ENCODE measurements at regions not wholly inside any gene's neighbourhood (a gene's known extent, or its start where the extent isn't known, plus 50 kb on each side); places are given as distances from the start of the nearest gene placed in this dataset.

- CTCF ChIA-PET = no interaction called here
- no peak overlapping the region for H3K27ac ChIP-seq (ENCODE audit: low read length in 2 of 2)
- Mint-ChIP-seq H3K27ac (no peak overlapping the region), H3K9me3 (ENCODE audit: insufficient read depth) (no peaks in the 10 kb centered on the region), H3K27me3 (no peaks in the 10 kb centered on the region), H3K4me3 (peak overlapping the region; percentile 17), H3K4me1 (no peaks in the 10 kb centered on the region)
- H3K79me2 ChIP-seq (ENCODE audit: control insufficient read depth, insufficient read depth, low read length) = no peaks in the 10 kb centered on the region
- no peaks in the 10 kb centered on the region for H3K4me1 ChIP-seq (ENCODE audit: control insufficient read depth in 2 of 2, insufficient read depth in 2 of 2, low read length in 2 of 2)
- H3K4me2 ChIP-seq (replicated peaks; ENCODE audit: low read depth, low read length, poor library complexity, severe bottlenecking) = no peak overlapping the region
- no peaks in the 10 kb centered on the region for H3K27me3 ChIP-seq (replicated peaks in 1 of 4; ENCODE audit: control extremely low read depth in 1 of 4, control insufficient read depth in 3 of 4, insufficient read depth in 4 of 4, low read length in 3 of 4)
- intact Hi-C loops (cut with micrococcal nuclease) = no loop called here
- H4K20me1 ChIP-seq (ENCODE audit: control insufficient read depth, insufficient read depth, low read length, poor library complexity, severe bottlenecking) = no peaks in the 10 kb centered on the region
- H3K9me3 ChIP-seq (ENCODE audit: control extremely low read depth in 1 of 3, control insufficient read depth in 2 of 3, insufficient read depth in 1 of 3, low read length in 2 of 3) = no peaks in the 10 kb centered on the region
- no peaks in the 10 kb centered on the region for H3K36me3 ChIP-seq (replicated peaks in 1 of 2; ENCODE audit: control extremely low read depth in 1 of 2, control insufficient read depth in 1 of 2, extremely low read depth in 1 of 2, insufficient read depth in 2 of 2, low read length in 1 of 2)
- H2AFZ ChIP-seq (ENCODE audit: insufficient read depth, low read depth, low read length, poor library complexity, severe bottlenecking) = no peak overlapping the region
- DNase-seq = no peak
- H3K4me3 ChIP-seq (ENCODE audit: control extremely low read depth in 1 of 5, extremely low read depth in 1 of 5, insufficient read depth in 1 of 5, low read depth in 2 of 5, low read length in 4 of 5) = no peak overlapping the region
- no peak overlapping the region for H3K9ac ChIP-seq (ENCODE audit: low read length)
- POLR2A ChIA-PET = no interaction called here
- ATAC-seq (ENCODE audit: low read depth) = no peak
- WGBS (ENCODE audit: insufficient coverage) = 74% methylated on average over 4 of the region's 6 CpGs
- no peak for TF ChIP-seq CTCF (IDR thresholded peaks at IDR 0.05)
- no peak for TF ChIP-seq EZH2 (IDR thresholded peaks at IDR 0.05; ENCODE audit: borderline replicate concordance, insufficient read depth, low read depth, low read length, poor library complexity, severe bottlenecking)
Observed at GRCh38 chr4:166622425-166622977, 611.8 kb downstream of the SPOCK3 start.

DNA sequence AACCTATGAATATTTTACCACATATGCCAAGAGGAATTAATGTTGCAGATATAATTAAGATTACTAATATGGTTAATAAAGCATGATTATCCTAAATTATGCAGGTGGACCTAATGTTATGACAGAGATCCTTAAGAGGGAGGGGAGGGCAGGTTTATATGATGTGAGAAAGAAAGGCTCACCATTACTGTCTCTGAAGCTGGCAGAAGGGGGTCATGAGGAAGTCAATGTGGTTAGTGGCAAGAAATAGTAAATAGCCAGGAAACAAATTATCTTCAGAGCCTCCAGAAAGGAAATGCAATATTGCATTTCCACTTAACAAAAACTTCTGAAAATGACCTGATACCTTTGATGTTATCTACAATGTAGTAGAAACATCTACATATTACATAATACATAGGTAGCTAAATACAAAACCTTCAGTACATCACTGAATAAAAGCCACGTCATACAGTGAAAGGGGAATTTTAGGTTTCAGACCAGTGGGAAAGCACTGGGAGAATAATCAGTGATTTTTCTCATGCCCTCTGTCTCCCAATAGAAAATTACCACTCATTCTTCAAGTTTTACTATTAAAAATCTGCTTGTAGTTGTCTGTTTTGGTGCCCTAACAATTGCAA, 609.2 kb downstream of the SPOCK3 start:
- ChIA-PET POLR2A (no interaction called here), CTCF (no interaction called here)
- ATAC-seq (ENCODE audit: low read depth) = no peak
- Histone ChIP-seq H4K20me1 (ENCODE audit: control insufficient read depth, insufficient read depth, low read length, poor library complexity, severe bottlenecking) (no peaks in the 10 kb centered on the region), H3K9ac (ENCODE audit: low read length) (no peak overlapping the region), H2AFZ (ENCODE audit: insufficient read depth, low read depth, low read length, poor library complexity, severe bottlenecking) (no peak overlapping the region), H3K4me3 (ENCODE audit: control extremely low read depth in 1 of 5, extremely low read depth in 1 of 5, insufficient read depth in 1 of 5, low read depth in 2 of 5, low read length in 4 of 5) (no peak overlapping the region), H3K36me3 (replicated peaks in 1 of 2; ENCODE audit: control extremely low read depth in 1 of 2, control insufficient read depth in 1 of 2, extremely low read depth in 1 of 2, insufficient read depth in 2 of 2, low read length in 1 of 2) (no peaks in the 10 kb centered on the region), H3K9me3 (ENCODE audit: control extremely low read depth in 1 of 3, control insufficient read depth in 2 of 3, insufficient read depth in 1 of 3, low read length in 2 of 3) (no peaks in the 10 kb centered on the region), H3K4me2 (replicated peaks; ENCODE audit: low read depth, low read length, poor library complexity, severe bottlenecking) (no peak overlapping the region), H3K79me2 (ENCODE audit: control insufficient read depth, insufficient read depth, low read length) (no peaks in the 10 kb centered on the region), H3K4me1 (ENCODE audit: control insufficient read depth in 2 of 2, insufficient read depth in 2 of 2, low read length in 2 of 2) (no peaks in the 10 kb centered on the region), H3K27me3 (replicated peaks in 1 of 4; ENCODE audit: control extremely low read depth in 1 of 4, control insufficient read depth in 3 of 4, insufficient read depth in 4 of 4, low read length in 3 of 4) (no peaks in the 10 kb centered on the region), H3K27ac (ENCODE audit: low read length in 2 of 2) (no peak overlapping the region)
- intact Hi-C loops (cut with micrococcal nuclease) = no loop called here
- TF ChIP-seq EZH2 (IDR thresholded peaks at IDR 0.05; ENCODE audit: borderline replicate concordance, insufficient read depth, low read depth, low read length, poor library complexity, severe bottlenecking) = no peak
- TF ChIP-seq CTCF (IDR thresholded peaks at IDR 0.05) = no peak
- WGBS (ENCODE audit: insufficient coverage) = no CpG with 5 or more reads among the region's 1 CpG
- DNase-seq = no peak
- Mint-ChIP-seq H3K4me1 (no peaks in the 10 kb centered on the region), H3K4me3 (no peak overlapping the region), H3K9me3 (ENCODE audit: insufficient read depth) (peaks cover 3% of the 10 kb centered on the region), H3K27me3 (no peaks in the 10 kb centered on the region), H3K27ac (no peak overlapping the region)
